ENCODE measurements at regions not wholly inside any gene's neighbourhood (a gene's known extent, or its start where the extent isn't known, plus 50 kb on each side); places are given as distances from the start of the nearest gene placed in this dataset.

- Histone ChIP-seq H3K9me3 (no peaks in the 10 kb centered on the region), H3K36me3 (ENCODE audit: low read depth) (no peaks in the 10 kb centered on the region), H3K4me1 (ENCODE audit: low read depth) (no peaks in the 10 kb centered on the region), H3K4me3 (no peak overlapping the region)
- intact Hi-C loops (cut with DNase I, micrococcal nuclease): no loop called here
- no peak for TF ChIP-seq CTCF (IDR thresholded peaks at IDR 0.05)
- ATAC-seq (no peak), DNase-seq (no peak)
Measured at GRCh38 chr1:38507563-38507962, 352.0 kb downstream of the RRAGC start.

- ATAC-seq (no peak), DNase-seq (no peak)
- Histone ChIP-seq H3K4me3 (no peak overlapping the region), H3K36me3 (ENCODE audit: low read depth) (no peaks in the 10 kb centered on the region), H3K4me1 (ENCODE audit: low read depth) (no peaks in the 10 kb centered on the region), H3K9me3 (no peaks in the 10 kb centered on the region)
- no peak for TF ChIP-seq CTCF (IDR thresholded peaks at IDR 0.05)
- intact Hi-C loops (cut with DNase I, micrococcal nuclease): no loop called here
Measured at GRCh38 chr1:38505944-38506343, 353.6 kb downstream of the RRAGC start.

DNA sequence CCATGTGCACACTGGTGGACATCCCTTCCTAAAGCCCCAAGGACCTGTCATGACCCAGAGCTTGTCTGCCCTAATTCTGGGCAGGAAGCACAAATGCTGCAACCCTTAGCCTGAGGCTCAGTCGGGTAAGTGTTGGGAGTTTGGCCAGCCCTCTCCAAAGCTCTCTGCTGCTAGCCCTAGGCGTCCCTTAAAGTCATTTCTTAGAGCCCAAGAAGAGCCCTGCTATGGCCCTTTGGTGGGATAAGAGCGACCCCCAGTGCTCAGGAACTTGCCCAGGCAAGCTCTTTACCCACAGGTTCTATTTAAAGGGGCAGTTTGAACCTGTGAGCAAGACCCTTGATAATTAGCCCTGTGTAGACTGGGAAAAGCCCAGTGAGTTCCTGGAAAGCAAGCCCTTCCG, 356.8 kb downstream of the RRAGC start:
- no peak for TF ChIP-seq CTCF (IDR thresholded peaks at IDR 0.05)
- Histone ChIP-seq H3K9me3 (no peaks in the 10 kb centered on the region), H3K36me3 (ENCODE audit: low read depth) (no peaks in the 10 kb centered on the region), H3K4me1 (ENCODE audit: low read depth) (no peaks in the 10 kb centered on the region), H3K4me3 (no peak overlapping the region)
- ATAC-seq (no peak), DNase-seq (no peak)
- intact Hi-C loops (cut with DNase I, micrococcal nuclease): no loop called here

- TF ChIP-seq CTCF (IDR thresholded peaks at IDR 0.05): no peak
- no peak overlapping the region for H3K4me3 ChIP-seq
- no peaks in the 10 kb centered on the region for H3K36me3 ChIP-seq (ENCODE audit: low read depth)
- H3K9me3 ChIP-seq: no peaks in the 10 kb centered on the region
- DNase-seq (no peak), ATAC-seq (no peak)
- intact Hi-C loops (cut with DNase I, micrococcal nuclease): no loop called here
- H3K4me1 ChIP-seq (ENCODE audit: low read depth): no peaks in the 10 kb centered on the region
Measured at GRCh38 chr1:38500891-38501290, 358.7 kb downstream of the RRAGC start.

GRCh38 chr1:38500352-38500751, 359.2 kb downstream of the RRAGC start:
- no peak for TF ChIP-seq CTCF (IDR thresholded peaks at IDR 0.05)
- intact Hi-C loops (cut with DNase I, micrococcal nuclease): no loop called here
- H3K9me3 ChIP-seq: no peaks in the 10 kb centered on the region
- DNase-seq (no peak), ATAC-seq (no peak)
- H3K4me1 ChIP-seq (ENCODE audit: low read depth): no peaks in the 10 kb centered on the region
- H3K36me3 ChIP-seq (ENCODE audit: low read depth): no peaks in the 10 kb centered on the region
- no peak overlapping the region for H3K4me3 ChIP-seq

DNA sequence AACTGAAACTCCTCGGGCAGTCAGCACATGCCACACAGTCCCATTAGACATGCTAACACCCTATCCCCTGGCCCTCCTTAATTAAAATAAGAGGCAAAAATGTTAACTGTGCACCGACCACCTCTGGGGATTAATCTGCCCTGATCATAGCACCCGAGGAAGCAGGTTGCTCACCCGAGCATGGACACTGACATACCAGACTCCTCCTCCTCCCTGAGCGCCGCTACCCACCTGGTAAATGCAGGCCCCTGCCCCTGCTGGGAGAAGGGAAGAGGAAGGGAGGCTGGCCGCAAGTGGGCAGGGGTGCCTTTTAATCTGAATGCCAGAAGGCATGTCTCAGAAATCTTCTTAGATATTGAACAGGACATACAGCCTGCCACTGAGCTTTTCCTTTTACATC, 360.9 kb downstream of the RRAGC start:
- no peak for DNase-seq
- ATAC-seq: no peak
- no peaks in the 10 kb centered on the region for H3K36me3 ChIP-seq (ENCODE audit: low read depth)
- no peaks in the 10 kb centered on the region for H3K4me1 ChIP-seq (ENCODE audit: low read depth)
- no peaks in the 10 kb centered on the region for H3K9me3 ChIP-seq
- intact Hi-C loops (cut with DNase I, micrococcal nuclease): no loop called here
- no peak overlapping the region for H3K4me3 ChIP-seq
- TF ChIP-seq CTCF (IDR thresholded peaks at IDR 0.05): no peak

All from mucosa of descending colon (tissue), 3 donors.